SJCRH30 (cell line): ENCODE measurements at regions not wholly inside any gene's neighbourhood (a gene's known extent, or its start where the extent isn't known, plus 50 kb on each side); places are given as distances from the start of the nearest gene placed in this dataset.

Source experiments
- DNase-seq, 2 experiments: peaks; one replicate each; pipeline ENCODE4 v3.0.0-alpha.2; 2015 to 2020
- H3K27ac ChIP-seq: fragments of 250-450 bp; sonication (Bioruptor Pico); 2 replicates; pipeline ENCODE4 v1.5.1; 2020; ENCODE audit warnings: mild to moderate bottlenecking, moderate library complexity
- H3K27me3 ChIP-seq: fragments of 250-450 bp; sonication (Bioruptor Pico); 2 replicates; pipeline ENCODE4 v1.5.1; 2020; ENCODE audit warnings: mild to moderate bottlenecking, moderate library complexity
- H3K36me3 ChIP-seq: fragments of 250-450 bp; sonication (Bioruptor Pico); 2 replicates; pipeline ENCODE4 v1.5.1; 2020; ENCODE audit warnings: mild to moderate bottlenecking, moderate library complexity
- H3K4me1 ChIP-seq: fragments of 250-450 bp; sonication (Bioruptor Pico); 2 replicates; pipeline ENCODE4 v1.5.1; 2020; ENCODE audit warnings: mild to moderate bottlenecking, moderate library complexity
- H3K4me3 ChIP-seq: fragments of 250-450 bp; sonication (Bioruptor Pico); 2 replicates; pipeline ENCODE4 v1.5.1; 2020; ENCODE audit warnings: mild to moderate bottlenecking, moderate library complexity
- H3K9me3 ChIP-seq: fragments of 250-450 bp; sonication (Bioruptor Pico); replicated peaks from 2 replicates; pipeline ENCODE4 v1.5.1; 2020; ENCODE audit warnings: mild to moderate bottlenecking, moderate library complexity

DNA sequence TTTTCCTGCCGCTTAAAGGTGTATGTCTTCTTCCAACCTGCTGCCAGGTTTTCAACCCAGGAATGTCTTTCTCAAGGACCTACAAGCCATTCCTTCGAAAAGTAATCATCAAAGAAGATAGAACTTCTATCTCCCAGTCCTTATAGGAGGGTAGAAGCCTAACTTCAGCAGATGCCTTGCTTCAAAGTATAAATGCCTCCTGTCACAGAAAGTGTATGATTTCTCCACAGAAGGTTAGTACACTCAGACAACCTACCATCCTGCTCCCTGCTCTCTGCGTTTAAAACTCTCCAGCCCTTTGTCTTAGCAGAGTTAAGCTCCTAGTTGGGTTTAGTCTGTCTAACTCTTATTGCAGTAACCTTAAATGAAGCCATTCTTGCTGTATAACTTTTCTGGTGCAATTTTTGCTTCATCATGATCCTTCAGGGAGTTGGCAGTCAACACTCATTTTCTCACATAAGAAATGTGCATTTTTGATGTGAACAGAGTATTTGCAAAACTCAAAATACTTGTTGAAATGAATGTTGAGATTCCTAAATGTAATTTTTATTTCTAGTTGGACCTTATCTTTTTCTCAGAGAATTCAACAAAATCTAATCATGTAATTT is 737.5 kb downstream of the LIG4 start:
- H3K36me3 ChIP-seq, result no peaks in the 10 kb centered on the region; the same call in 1 of the 2 replicates
- no peak overlapping the region for H3K4me3 ChIP-seq
- no peaks in the 10 kb centered on the region for H3K4me1 ChIP-seq
- no peak overlapping the region for H3K27ac ChIP-seq
- no peaks in the 10 kb centered on the region for H3K9me3 ChIP-seq
- H3K27me3 ChIP-seq, result no peaks in the 10 kb centered on the region
- no peak for DNase-seq

- no peak overlapping the region for H3K4me3 ChIP-seq
- H3K36me3 ChIP-seq, result no peaks in the 10 kb centered on the region; the same call in 1 of the 2 replicates
- no peak for DNase-seq
- H3K27ac ChIP-seq, result no peak overlapping the region
- H3K27me3 ChIP-seq, result no peaks in the 10 kb centered on the region
- no peaks in the 10 kb centered on the region for H3K4me1 ChIP-seq
- H3K9me3 ChIP-seq, result no peaks in the 10 kb centered on the region
Observed at GRCh38 chr13:107475753-107476453, 739.4 kb downstream of the LIG4 start.

- no peaks in the 10 kb centered on the region for H3K4me1 ChIP-seq
- H3K9me3 ChIP-seq, result no peaks in the 10 kb centered on the region
- no peak overlapping the region for H3K27ac ChIP-seq
- no peaks in the 10 kb centered on the region; the same call in 1 of the 2 replicates for H3K36me3 ChIP-seq
- H3K27me3 ChIP-seq, result no peaks in the 10 kb centered on the region
- DNase-seq, result no peak
- no peak overlapping the region for H3K4me3 ChIP-seq
Observed at GRCh38 chr13:107473253-107473652, 742.1 kb downstream of the LIG4 start.

GRCh38 chr13:107466326-107467099 is 748.8 kb downstream of the LIG4 start:
- H3K27me3 ChIP-seq, result no peaks in the 10 kb centered on the region
- no peak overlapping the region for H3K4me3 ChIP-seq
- no peak for DNase-seq
- H3K36me3 ChIP-seq, result no peaks in the 10 kb centered on the region
- H3K27ac ChIP-seq, result no peak overlapping the region
- H3K9me3 ChIP-seq, result no peaks in the 10 kb centered on the region
- no peaks in the 10 kb centered on the region for H3K4me1 ChIP-seq

- no peak overlapping the region for H3K4me3 ChIP-seq
- DNase-seq, result no peak
- no peaks in the 10 kb centered on the region for H3K4me1 ChIP-seq
- H3K9me3 ChIP-seq, result no peaks in the 10 kb centered on the region
- no peaks in the 10 kb centered on the region for H3K36me3 ChIP-seq
- no peaks in the 10 kb centered on the region for H3K27me3 ChIP-seq
- no peak overlapping the region for H3K27ac ChIP-seq
Observed at GRCh38 chr13:107462501-107462900, 752.8 kb downstream of the LIG4 start.

DNA sequence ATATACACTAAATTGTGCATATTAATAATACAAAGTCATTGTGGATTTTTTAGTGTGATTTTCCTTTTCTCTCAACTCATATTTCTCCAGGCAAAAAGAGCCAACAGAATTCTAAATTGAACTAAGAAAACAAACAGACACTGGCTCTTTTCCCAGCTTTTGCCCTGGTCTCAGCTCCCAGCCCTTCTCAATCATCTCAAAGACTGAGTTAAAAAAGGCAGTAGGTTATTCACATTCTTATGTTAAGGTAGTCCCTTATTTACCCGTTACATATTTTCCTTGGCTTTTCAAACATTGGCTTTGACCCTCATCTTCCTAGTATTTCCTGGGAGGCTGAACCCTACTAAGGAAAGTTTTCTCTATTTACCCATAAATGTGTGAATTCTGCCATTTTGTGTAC is 753.6 kb downstream of the LIG4 start:
- Histone ChIP-seq H3K4me1 (no peaks in the 10 kb centered on the region), H3K36me3 (no peaks in the 10 kb centered on the region), H3K27me3 (no peaks in the 10 kb centered on the region), H3K9me3 (no peaks in the 10 kb centered on the region), H3K27ac (no peak overlapping the region), H3K4me3 (no peak overlapping the region)
- DNase-seq, result no peak

GRCh38 chr13:107459430-107459829 is 755.9 kb downstream of the LIG4 start:
- H3K4me3 ChIP-seq, result no peak overlapping the region
- no peaks in the 10 kb centered on the region for H3K27me3 ChIP-seq
- H3K4me1 ChIP-seq, result no peaks in the 10 kb centered on the region
- no peaks in the 10 kb centered on the region for H3K9me3 ChIP-seq
- no peak overlapping the region for H3K27ac ChIP-seq
- H3K36me3 ChIP-seq, result no peaks in the 10 kb centered on the region
- DNase-seq, result no peak

DNA sequence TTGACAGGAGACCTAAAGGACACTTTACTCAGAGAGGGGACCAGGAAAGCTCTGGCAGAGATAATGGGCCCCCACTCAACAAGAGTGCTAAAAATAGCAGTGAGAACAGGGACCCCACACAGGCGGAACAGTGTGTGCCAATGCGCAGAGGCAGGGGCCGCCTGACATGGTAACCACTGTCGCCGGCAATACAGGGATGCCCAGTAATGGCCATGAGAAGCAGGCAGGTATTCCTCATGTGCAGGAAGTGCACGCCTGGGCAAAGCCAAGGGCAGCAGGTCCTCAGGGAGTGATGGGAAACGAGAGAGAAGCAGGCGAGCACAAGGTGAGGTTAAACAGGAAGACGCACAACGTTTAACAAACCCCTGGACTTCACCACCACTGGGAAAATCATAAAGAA is 757.1 kb downstream of the LIG4 start:
- no peak for DNase-seq
- H3K27ac ChIP-seq, result no peak overlapping the region
- no peaks in the 10 kb centered on the region for H3K36me3 ChIP-seq
- H3K4me1 ChIP-seq, result no peaks in the 10 kb centered on the region
- no peak overlapping the region for H3K4me3 ChIP-seq
- no peaks in the 10 kb centered on the region for H3K9me3 ChIP-seq
- no peaks in the 10 kb centered on the region for H3K27me3 ChIP-seq

DNA sequence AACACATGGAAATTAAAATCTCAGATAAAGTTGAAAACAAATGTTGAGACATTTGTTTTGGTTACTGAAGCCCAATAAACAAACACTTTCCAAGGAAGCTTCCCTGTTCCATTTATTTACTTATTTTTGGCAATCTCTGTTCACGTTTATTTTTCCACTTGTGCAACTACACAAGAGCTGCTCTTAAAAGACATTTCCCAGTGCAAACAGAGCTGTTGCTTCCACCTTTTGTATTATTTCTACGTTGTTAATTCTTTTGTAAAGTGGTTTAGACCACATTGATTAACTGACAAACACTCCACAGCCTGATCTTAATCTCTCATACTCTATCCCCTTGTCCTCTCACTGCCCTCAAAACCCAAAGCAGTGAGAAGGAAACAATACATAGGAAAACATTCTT is 757.6 kb downstream of the LIG4 start:
- no peaks in the 10 kb centered on the region for H3K27me3 ChIP-seq
- no peaks in the 10 kb centered on the region for H3K4me1 ChIP-seq
- no peak overlapping the region for H3K27ac ChIP-seq

DNA sequence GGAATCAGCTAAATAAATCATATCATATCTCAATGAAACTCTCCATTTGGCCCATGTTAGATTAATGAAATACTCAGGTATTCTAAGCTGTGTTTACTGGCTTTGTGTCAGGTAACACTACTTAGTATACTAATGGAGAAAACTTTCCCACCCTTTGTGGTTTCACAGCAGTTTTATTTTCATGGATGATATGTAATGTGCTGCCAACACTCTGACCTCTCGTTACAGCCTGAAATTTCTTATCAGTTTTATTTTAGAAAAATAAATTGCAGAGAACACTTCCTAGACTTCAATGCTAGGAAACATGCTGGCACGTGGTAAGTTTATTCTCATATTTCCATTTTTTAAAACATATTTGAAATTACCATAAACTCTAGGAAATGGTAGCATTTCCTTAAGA is 758.9 kb downstream of the LIG4 start:
- H3K9me3 ChIP-seq, result no peaks in the 10 kb centered on the region
- no peak overlapping the region for H3K27ac ChIP-seq
- H3K4me3 ChIP-seq, result no peak overlapping the region
- H3K4me1 ChIP-seq, result no peaks in the 10 kb centered on the region
- no peak for DNase-seq
- no peaks in the 10 kb centered on the region for H3K27me3 ChIP-seq
- no peaks in the 10 kb centered on the region for H3K36me3 ChIP-seq

More for the DNA sequence above, 757.6 kb downstream of the LIG4 start:
- DNase-seq, result no peak
- Histone ChIP-seq H3K9me3 (no peaks in the 10 kb centered on the region), H3K36me3 (no peaks in the 10 kb centered on the region), H3K4me3 (no peak overlapping the region)

- H3K4me1 ChIP-seq, result no peaks in the 10 kb centered on the region
- no peaks in the 10 kb centered on the region for H3K9me3 ChIP-seq
- no peak for DNase-seq
- no peaks in the 10 kb centered on the region for H3K27me3 ChIP-seq
- no peaks in the 10 kb centered on the region for H3K36me3 ChIP-seq
- no peak overlapping the region for H3K4me3 ChIP-seq
- no peak overlapping the region for H3K27ac ChIP-seq
Observed at GRCh38 chr13:107452833-107453232, 762.5 kb downstream of the LIG4 start.

DNA sequence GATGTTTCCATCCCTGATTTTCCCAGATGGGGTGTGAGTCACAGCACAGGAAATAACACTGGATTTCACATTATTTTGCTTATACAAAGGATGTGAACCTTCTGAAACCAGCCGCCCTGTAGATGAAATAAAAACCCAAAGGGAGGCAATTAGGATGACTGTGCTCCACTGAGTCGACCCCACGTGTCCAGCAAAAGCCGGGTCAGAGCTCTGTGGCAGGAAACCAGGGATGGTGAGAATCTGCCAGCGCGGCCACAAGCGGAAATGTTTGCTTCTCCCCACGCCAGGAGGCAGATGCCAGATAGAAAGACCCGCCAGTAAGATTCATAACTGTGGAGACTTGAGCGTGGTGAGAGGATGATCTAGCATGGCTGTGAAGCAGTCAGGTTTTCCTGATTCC is 764.4 kb downstream of the LIG4 start:
- Histone ChIP-seq H3K4me3 (no peak overlapping the region), H3K27me3 (no peaks in the 10 kb centered on the region), H3K27ac (no peak overlapping the region), H3K9me3 (no peaks in the 10 kb centered on the region), H3K36me3 (no peaks in the 10 kb centered on the region), H3K4me1 (no peaks in the 10 kb centered on the region)
- DNase-seq, result no peak

- no peak overlapping the region for H3K4me3 ChIP-seq
- no peaks in the 10 kb centered on the region for H3K36me3 ChIP-seq
- no peaks in the 10 kb centered on the region for H3K27me3 ChIP-seq
- no peaks in the 10 kb centered on the region for H3K9me3 ChIP-seq
- H3K27ac ChIP-seq, result no peak overlapping the region
- H3K4me1 ChIP-seq, result no peaks in the 10 kb centered on the region
- no peak for DNase-seq
Observed at GRCh38 chr13:107450431-107450830, 764.9 kb downstream of the LIG4 start.

DNA sequence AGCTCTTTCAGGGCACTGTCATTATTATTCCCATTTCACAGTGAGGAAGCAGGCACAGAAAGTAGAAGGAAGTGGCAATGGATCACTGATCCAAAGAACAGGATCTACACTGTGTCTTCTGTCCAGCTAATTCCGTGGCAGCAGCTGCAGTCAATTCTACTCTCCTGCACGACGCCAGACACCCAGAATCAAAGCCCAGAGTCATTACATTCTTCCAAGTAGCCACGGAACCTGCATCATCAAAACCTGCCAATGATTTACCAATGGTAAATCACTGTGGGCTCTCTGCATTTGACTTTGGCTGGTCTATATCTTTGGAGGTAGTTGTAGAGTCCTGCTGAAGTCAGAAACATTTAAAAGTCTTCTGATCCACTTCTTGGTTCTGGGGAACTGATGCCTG is 767.7 kb downstream of the LIG4 start:
- H3K27ac ChIP-seq, result no peak overlapping the region
- H3K4me1 ChIP-seq, result no peaks in the 10 kb centered on the region
- no peak for DNase-seq
- no peaks in the 10 kb centered on the region for H3K27me3 ChIP-seq
- no peak overlapping the region for H3K4me3 ChIP-seq
- no peaks in the 10 kb centered on the region for H3K36me3 ChIP-seq
- no peaks in the 10 kb centered on the region for H3K9me3 ChIP-seq

GRCh38 chr13:107441279-107441678 is 774.1 kb downstream of the LIG4 start:
- H3K27ac ChIP-seq, result no peak overlapping the region
- no peaks in the 10 kb centered on the region for H3K27me3 ChIP-seq
- H3K36me3 ChIP-seq, result no peaks in the 10 kb centered on the region
- H3K4me1 ChIP-seq, result no peaks in the 10 kb centered on the region
- no peak for DNase-seq
- H3K9me3 ChIP-seq, result no peaks in the 10 kb centered on the region
- no peak overlapping the region for H3K4me3 ChIP-seq
